ENCODE measurements at regions not wholly inside any gene's neighbourhood (a gene's known extent, or its start where the extent isn't known, plus 50 kb on each side); places are given as distances from the start of the nearest gene placed in this dataset.

GRCh38 chr12:126784328-126784921, 1482.5 kb upstream of the TMEM132C start:
- Histone ChIP-seq H3K27me3 (ENCODE audit: low read depth, low read length) (no peaks in the 10 kb centered on the region), H3K9me3 (ENCODE audit: control insufficient read depth in 1 of 2, low read length in 2 of 2) (no peaks in the 10 kb centered on the region), H3K4me1 (ENCODE audit: control insufficient read depth in 1 of 2, insufficient read depth in 2 of 2, low read length in 2 of 2) (no peaks in the 10 kb centered on the region)

GRCh38 chr12:126789963-126790362, 1477.0 kb upstream of the TMEM132C start:
- Histone ChIP-seq H3K4me1 (ENCODE audit: control insufficient read depth in 1 of 2, insufficient read depth in 2 of 2, low read length in 2 of 2) (no peaks in the 10 kb centered on the region), H3K4me3 (ENCODE audit: low read depth in 1 of 2, low read length in 2 of 2) (no peak overlapping the region), H3K27ac (ENCODE audit: low read length) (no peak overlapping the region), H3K9me3 (ENCODE audit: control insufficient read depth in 1 of 2, low read length in 2 of 2) (no peaks in the 10 kb centered on the region), H3K27me3 (ENCODE audit: low read depth, low read length) (no peaks in the 10 kb centered on the region), H3K36me3 (ENCODE audit: control insufficient read depth in 1 of 2, insufficient read depth in 2 of 2, low read length in 2 of 2) (no peaks in the 10 kb centered on the region)

More at GRCh38 chr12:126784328-126784921, 1482.5 kb upstream of the TMEM132C start:
- no peak overlapping the region for H3K4me3 ChIP-seq (ENCODE audit: low read depth in 1 of 2, low read length in 2 of 2)
- H3K36me3 ChIP-seq (ENCODE audit: control insufficient read depth in 1 of 2, insufficient read depth in 2 of 2, low read length in 2 of 2), result no peaks in the 10 kb centered on the region
- H3K27ac ChIP-seq (ENCODE audit: low read length), result no peak overlapping the region

- H3K36me3 ChIP-seq (ENCODE audit: control insufficient read depth in 1 of 2, insufficient read depth in 2 of 2, low read length in 2 of 2), result no peaks in the 10 kb centered on the region
- H3K4me1 ChIP-seq (ENCODE audit: control insufficient read depth in 1 of 2, insufficient read depth in 2 of 2, low read length in 2 of 2), result no peaks in the 10 kb centered on the region
- H3K9me3 ChIP-seq (ENCODE audit: control insufficient read depth in 1 of 2, low read length in 2 of 2), result no peaks in the 10 kb centered on the region
- H3K27me3 ChIP-seq (ENCODE audit: low read depth, low read length), result no peaks in the 10 kb centered on the region
- no peak overlapping the region for H3K27ac ChIP-seq (ENCODE audit: low read length)
- H3K4me3 ChIP-seq (ENCODE audit: low read depth in 1 of 2, low read length in 2 of 2), result no peak overlapping the region
Measured at GRCh38 chr12:126791122-126791521, 1475.8 kb upstream of the TMEM132C start.

- Histone ChIP-seq H3K27ac (ENCODE audit: low read length) (no peak overlapping the region), H3K4me3 (ENCODE audit: low read depth in 1 of 2, low read length in 2 of 2) (no peak overlapping the region), H3K27me3 (ENCODE audit: low read depth, low read length) (no peaks in the 10 kb centered on the region), H3K4me1 (ENCODE audit: control insufficient read depth in 1 of 2, insufficient read depth in 2 of 2, low read length in 2 of 2) (no peaks in the 10 kb centered on the region), H3K36me3 (ENCODE audit: control insufficient read depth in 1 of 2, insufficient read depth in 2 of 2, low read length in 2 of 2) (no peaks in the 10 kb centered on the region), H3K9me3 (ENCODE audit: control insufficient read depth in 1 of 2, low read length in 2 of 2) (no peaks in the 10 kb centered on the region)
Measured at GRCh38 chr12:126792411-126792810, 1474.6 kb upstream of the TMEM132C start.

GRCh38 chr12:126797525-126797924, 1469.4 kb upstream of the TMEM132C start:
- no peaks in the 10 kb centered on the region for H3K4me1 ChIP-seq (ENCODE audit: control insufficient read depth in 1 of 2, insufficient read depth in 2 of 2, low read length in 2 of 2)
- no peaks in the 10 kb centered on the region for H3K36me3 ChIP-seq (ENCODE audit: control insufficient read depth in 1 of 2, insufficient read depth in 2 of 2, low read length in 2 of 2)
- H3K4me3 ChIP-seq (ENCODE audit: low read depth in 1 of 2, low read length in 2 of 2), result no peak overlapping the region
- no peaks in the 10 kb centered on the region for H3K9me3 ChIP-seq (ENCODE audit: control insufficient read depth in 1 of 2, low read length in 2 of 2)
- no peak overlapping the region for H3K27ac ChIP-seq (ENCODE audit: low read length)
- no peaks in the 10 kb centered on the region for H3K27me3 ChIP-seq (ENCODE audit: low read depth, low read length)

- H3K27ac ChIP-seq (ENCODE audit: low read length), result no peak overlapping the region
- no peaks in the 10 kb centered on the region for H3K36me3 ChIP-seq (ENCODE audit: control insufficient read depth in 1 of 2, insufficient read depth in 2 of 2, low read length in 2 of 2)
- H3K27me3 ChIP-seq (ENCODE audit: low read depth, low read length), result no peaks in the 10 kb centered on the region
- H3K4me3 ChIP-seq (ENCODE audit: low read depth in 1 of 2, low read length in 2 of 2), result no peak overlapping the region
- no peaks in the 10 kb centered on the region for H3K9me3 ChIP-seq (ENCODE audit: control insufficient read depth in 1 of 2, low read length in 2 of 2)
- no peaks in the 10 kb centered on the region for H3K4me1 ChIP-seq (ENCODE audit: control insufficient read depth in 1 of 2, insufficient read depth in 2 of 2, low read length in 2 of 2)
Measured at GRCh38 chr12:126798449-126798848, 1468.5 kb upstream of the TMEM132C start.

- H3K9me3 ChIP-seq (ENCODE audit: control insufficient read depth in 1 of 2, low read length in 2 of 2), result no peaks in the 10 kb centered on the region
- no peaks in the 10 kb centered on the region for H3K27me3 ChIP-seq (ENCODE audit: low read depth, low read length)
- H3K36me3 ChIP-seq (ENCODE audit: control insufficient read depth in 1 of 2, insufficient read depth in 2 of 2, low read length in 2 of 2), result no peaks in the 10 kb centered on the region
- no peak overlapping the region for H3K4me3 ChIP-seq (ENCODE audit: low read depth in 1 of 2, low read length in 2 of 2)
- H3K4me1 ChIP-seq (ENCODE audit: control insufficient read depth in 1 of 2, insufficient read depth in 2 of 2, low read length in 2 of 2), result no peaks in the 10 kb centered on the region
- H3K27ac ChIP-seq (ENCODE audit: low read length), result no peak overlapping the region
Measured at GRCh38 chr12:126807312-126807865, 1459.6 kb upstream of the TMEM132C start.

- Histone ChIP-seq H3K27ac (ENCODE audit: low read length) (no peak overlapping the region), H3K4me3 (ENCODE audit: low read depth in 1 of 2, low read length in 2 of 2) (no peak overlapping the region), H3K36me3 (ENCODE audit: control insufficient read depth in 1 of 2, insufficient read depth in 2 of 2, low read length in 2 of 2) (no peaks in the 10 kb centered on the region), H3K27me3 (ENCODE audit: low read depth, low read length) (no peaks in the 10 kb centered on the region), H3K9me3 (ENCODE audit: control insufficient read depth in 1 of 2, low read length in 2 of 2) (no peaks in the 10 kb centered on the region), H3K4me1 (ENCODE audit: control insufficient read depth in 1 of 2, insufficient read depth in 2 of 2, low read length in 2 of 2) (no peaks in the 10 kb centered on the region)
Measured at GRCh38 chr12:126811391-126811790, 1455.6 kb upstream of the TMEM132C start.

- Histone ChIP-seq H3K27ac (ENCODE audit: low read length) (no peak overlapping the region), H3K27me3 (ENCODE audit: low read depth, low read length) (no peaks in the 10 kb centered on the region), H3K4me1 (ENCODE audit: control insufficient read depth in 1 of 2, insufficient read depth in 2 of 2, low read length in 2 of 2) (no peaks in the 10 kb centered on the region), H3K9me3 (ENCODE audit: control insufficient read depth in 1 of 2, low read length in 2 of 2) (peaks cover 0 to 9% of the 10 kb centered on the region in 2 donors), H3K4me3 (ENCODE audit: low read depth in 1 of 2, low read length in 2 of 2) (no peak overlapping the region), H3K36me3 (ENCODE audit: control insufficient read depth in 1 of 2, insufficient read depth in 2 of 2, low read length in 2 of 2) (no peaks in the 10 kb centered on the region)
Measured at GRCh38 chr12:126819554-126819953, 1447.4 kb upstream of the TMEM132C start.

- Histone ChIP-seq H3K27me3 (ENCODE audit: low read depth, low read length) (no peaks in the 10 kb centered on the region), H3K27ac (ENCODE audit: low read length) (no peak overlapping the region)
Measured at GRCh38 chr12:126830778-126831680, 1435.9 kb upstream of the TMEM132C start.

GRCh38 chr12:126837697-126838096, 1429.3 kb upstream of the TMEM132C start:
- Histone ChIP-seq H3K9me3 (ENCODE audit: control insufficient read depth in 1 of 2, low read length in 2 of 2) (peaks cover 10 to 34% of the 10 kb centered on the region in 2 donors), H3K4me1 (ENCODE audit: control insufficient read depth in 1 of 2, insufficient read depth in 2 of 2, low read length in 2 of 2) (no peaks in the 10 kb centered on the region)

More at GRCh38 chr12:126830778-126831680, 1435.9 kb upstream of the TMEM132C start:
- Histone ChIP-seq H3K4me1 (ENCODE audit: control insufficient read depth in 1 of 2, insufficient read depth in 2 of 2, low read length in 2 of 2) (no peaks in the 10 kb centered on the region), H3K36me3 (ENCODE audit: control insufficient read depth in 1 of 2, insufficient read depth in 2 of 2, low read length in 2 of 2) (no peaks in the 10 kb centered on the region), H3K4me3 (ENCODE audit: low read depth in 1 of 2, low read length in 2 of 2) (no peak overlapping the region), H3K9me3 (ENCODE audit: control insufficient read depth in 1 of 2, low read length in 2 of 2) (peaks cover 0 to 16% of the 10 kb centered on the region in 2 donors)

More at GRCh38 chr12:126837697-126838096, 1429.3 kb upstream of the TMEM132C start:
- H3K27ac ChIP-seq (ENCODE audit: low read length), result no peak overlapping the region
- H3K27me3 ChIP-seq (ENCODE audit: low read depth, low read length), result no peaks in the 10 kb centered on the region
- H3K36me3 ChIP-seq (ENCODE audit: control insufficient read depth in 1 of 2, insufficient read depth in 2 of 2, low read length in 2 of 2), result no peaks in the 10 kb centered on the region
- H3K4me3 ChIP-seq (ENCODE audit: low read depth in 1 of 2, low read length in 2 of 2), result no peak overlapping the region

All from muscle layer of duodenum (tissue), 2 donors.